GM21423 (cell line): ENCODE measurements at regions not wholly inside any gene's neighbourhood (a gene's known extent, or its start where the extent isn't known, plus 50 kb on each side); places are given as distances from the start of the nearest gene placed in this dataset.
"Not testable (repeated sequence)": the region's sequence is repeated elsewhere in the genome, so short reads cannot be mapped to it uniquely, and the experiment has no call there.

Experiments
- ATAC-seq: cut with Tn5 transposase; IDR thresholded peaks from one replicate; pipeline ENCODE4 v1.9.1; 2021; ENCODE audit warnings: mild to moderate bottlenecking, moderate library complexity; ENCODE audit not compliant: unreplicated experiment

GRCh38 chrX:40883021-40883619, 147.8 kb upstream of the MED14 start:
- ATAC-seq: no peak

- no peak for ATAC-seq
Measured at GRCh38 chrX:40885989-40886388, 150.6 kb upstream of the MED14 start.

- ATAC-seq: no peak
Measured at GRCh38 chrX:40887476-40887875, 152.1 kb upstream of the MED14 start.

GRCh38 chrX:40891798-40892197, 156.5 kb upstream of the MED14 start:
- ATAC-seq: no peak

GRCh38 chrX:40893251-40893910, 158.0 kb upstream of the MED14 start:
- ATAC-seq: no peak

- no peak for ATAC-seq
Measured at GRCh38 chrX:40895246-40895645, 159.9 kb upstream of the MED14 start.

GRCh38 chrX:40897718-40898270, 162.5 kb upstream of the MED14 start:
- no peak for ATAC-seq

GRCh38 chrX:40904739-40905138, 169.4 kb upstream of the MED14 start:
- ATAC-seq: not testable (repeated sequence)

GRCh38 chrX:40908026-40908425, 172.7 kb upstream of the MED14 start:
- ATAC-seq: no peak

- ATAC-seq: no peak
Measured at GRCh38 chrX:40908857-40909475, 173.6 kb upstream of the MED14 start.

- no peak for ATAC-seq
Measured at GRCh38 chrX:40912166-40912565, 173.1 kb upstream of the USP9X start.

GRCh38 chrX:40912576-40912975, 172.7 kb upstream of the USP9X start:
- no peak for ATAC-seq

- no peak for ATAC-seq
Measured at GRCh38 chrX:40920351-40920750, 164.9 kb upstream of the USP9X start.

- ATAC-seq: no peak
Measured at GRCh38 chrX:40922307-40922706, 162.9 kb upstream of the USP9X start.

GRCh38 chrX:40926739-40927427, 158.4 kb upstream of the USP9X start:
- not testable (repeated sequence) for ATAC-seq

- no peak for ATAC-seq
Measured at GRCh38 chrX:40928076-40928475, 157.2 kb upstream of the USP9X start.

- no peak for ATAC-seq
Measured at GRCh38 chrX:40931921-40932320, 153.3 kb upstream of the USP9X start.

GRCh38 chrX:40933132-40933705, 152.0 kb upstream of the USP9X start:
- ATAC-seq: no peak

GRCh38 chrX:40933706-40934425, 151.4 kb upstream of the USP9X start:
- ATAC-seq: no peak

GRCh38 chrX:40936827-40937226, 148.4 kb upstream of the USP9X start:
- no peak for ATAC-seq

- no peak for ATAC-seq
Measured at GRCh38 chrX:40938423-40938822, 146.8 kb upstream of the USP9X start.
